BJ (cell line): ENCODE measurements at regions not wholly inside any gene's neighbourhood (a gene's known extent, or its start where the extent isn't known, plus 50 kb on each side); places are given as distances from the start of the nearest gene placed in this dataset. TPM values are rescaled to one million over a fixed set of nuclear protein-coding genes. Genes with fewer than 3 reads are reported as not detected.
A peak's percentile ranks its signal among the peaks of the same experiment; 100 is the strongest.

ENCODE experiments used
- CTCF ChIA-PET: fragments of 350-600 bp; formaldehyde crosslinking; extraction: SDS; loops from one replicate; lab custom pipeline; 2021; ENCODE audit warnings: antibody characterized with exemption, inconsistent platforms; lab: Yijun Ruan, JAX
- POLR2A ChIA-PET: fragments of 300-600 bp; sonication (Branson Sonifier 250); formaldehyde crosslinking; extraction: SDS; loops from one replicate; lab custom pipeline; 2021; ENCODE audit warnings: antibody characterized with exemption; lab: Charles Lee
- DNase-seq: peaks from one replicate; pipeline ENCODE4 v3.0.0-alpha.2; 2011; ENCODE audit warnings: low read depth
- H3K27me3 ChIP-seq: 2 replicates; pipeline ENCODE4 v1.6.0; 2011; ENCODE audit warnings: low read length; ENCODE audit not compliant: control insufficient read depth, insufficient read depth
- H3K36me3 ChIP-seq: 2 replicates; pipeline ENCODE4 v1.5.1; 2011; ENCODE audit warnings: low read length; ENCODE audit not compliant: control insufficient read depth, insufficient read depth
- H3K4me3 ChIP-seq: 2 replicates; pipeline ENCODE4 v1.5.1; 2011; ENCODE audit warnings: low read depth, mild to moderate bottlenecking, control low read depth, low read length
- CTCF ChIP-seq: IDR thresholded peaks from 2 replicates; pipeline ENCODE4 v1.5.1; 2011; ENCODE audit warnings: low read depth, mild to moderate bottlenecking, control low read depth, inconsistent platforms, low read length, moderate library complexity; ENCODE audit not compliant: insufficient read depth
- small RNA-seq: library from RNA; depleted of rRNA; stranded (forward); fragments of <200 nt; gene quantifications from one replicate; pipeline ENCODE3, GENCODE V24; 2012; ENCODE audit warnings: low replicate concordance, low read depth; ENCODE audit not compliant: insufficient read length

GRCh38 chr12:98456041-98456440 lies 59.3 kb upstream of the TMPO start:
- H3K27me3 ChIP-seq: no peaks in the 10 kb centered on the region
- ChIA-PET CTCF (interaction anchor here (1.2 to 2.5 kb wide), 4 partner anchors 11 to 60 kb away, joined by 3 to 7 read pairs (median 4); partner anchors contain the start of gene TMPO), POLR2A (no interaction called here)
- H3K36me3 ChIP-seq: no peaks in the 10 kb centered on the region
- TF ChIP-seq CTCF: no peak
- no peak overlapping the region for H3K4me3 ChIP-seq
- no peak for DNase-seq

- DNase-seq: no peak
These were observed 58.5 kb upstream of the TMPO start for GRCh38 chr12:98456576-98457573.

GRCh38 chr12:98464190-98464589 lies 51.2 kb upstream of the TMPO start:
- TF ChIP-seq CTCF: no peak
- DNase-seq: no peak
- Histone ChIP-seq H3K4me3 (no peak overlapping the region), H3K36me3 (no peaks in the 10 kb centered on the region), H3K27me3 (peaks cover 1% of the 10 kb centered on the region)
- ChIA-PET POLR2A (no interaction called here), CTCF (interaction anchor here (0.6 to 0.7 kb wide), 2 partner anchors 18 to 59 kb away, joined by 3 to 5 read pairs; no protein-coding TSS in a partner anchor)

More at GRCh38 chr12:98456576-98457573, 58.5 kb upstream of the TMPO start:
- H3K4me3 ChIP-seq: peak overlapping the region; percentile 35
- no peaks in the 10 kb centered on the region for H3K36me3 ChIP-seq
- TF ChIP-seq CTCF: no peak
- POLR2A ChIA-PET: no interaction called here
- CTCF ChIA-PET: interaction anchor here (1.2 to 2.5 kb wide), 4 partner anchors 10 to 59 kb away, joined by 3 to 7 read pairs (median 4); partner anchors contain the start of gene TMPO
- H3K27me3 ChIP-seq: no peaks in the 10 kb centered on the region

GRCh38 chr12:98465505-98465904 lies 49.9 kb upstream of the TMPO start:
- Histone ChIP-seq H3K4me3 (no peak overlapping the region), H3K27me3 (peaks cover 1% of the 10 kb centered on the region), H3K36me3 (no peaks in the 10 kb centered on the region)
- no peak for TF ChIP-seq CTCF
- POLR2A ChIA-PET: no interaction called here
- CTCF ChIA-PET: no interaction called here
- DNase-seq: no peak

Small RNA genes in the stretch of these regions (small RNA-seq; reads per million reads assigned to genes)
- gene AC018659.1 (not detected), gene MIR4303 (not detected), gene MIR4495 (not detected), gene RNU4-41P (not detected), gene RNU6-36P (not detected)
